ENCODE measurements at regions not wholly inside any gene's neighbourhood (a gene's known extent, or its start where the extent isn't known, plus 50 kb on each side); places are given as distances from the start of the nearest gene placed in this dataset.

DNA sequence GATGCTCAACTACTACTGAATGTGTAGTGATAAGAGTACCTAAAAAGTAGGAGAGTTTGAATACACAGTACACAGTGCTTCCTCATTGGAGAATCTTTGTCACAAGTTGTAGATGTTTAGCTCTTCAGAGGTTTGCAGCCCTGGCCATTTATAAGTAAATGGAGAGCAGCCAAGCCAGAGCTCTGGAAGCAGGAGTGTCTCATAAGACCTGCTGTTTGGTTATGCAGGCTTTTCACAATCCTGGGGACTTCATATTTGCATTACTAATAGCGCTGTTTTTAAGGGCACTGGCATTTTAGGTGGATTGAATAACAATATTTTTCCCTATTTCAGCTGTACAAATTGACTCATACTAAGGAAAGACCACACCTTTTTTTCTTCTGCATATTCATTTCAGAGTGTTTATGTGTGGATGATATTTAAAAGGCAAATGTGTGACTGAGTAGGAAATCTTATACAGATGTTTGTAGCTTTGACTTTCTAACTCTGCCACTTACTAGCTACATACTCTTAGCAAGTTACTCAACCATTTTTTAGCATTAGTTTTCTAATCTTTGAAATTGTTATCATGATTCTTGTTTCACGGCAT lies 730.5 kb upstream of the MAP3K7 start:
- Histone ChIP-seq H3K36me3 (ENCODE audit: insufficient read depth in 1 of 2, low read depth in 1 of 2) (no peaks in the 10 kb centered on the region), H3K27me3 (ENCODE audit: insufficient read depth in 3 of 3, low read length in 2 of 3) (no peaks in the 10 kb centered on the region), H3K27ac (no peak overlapping the region), H3K4me3 (no peak overlapping the region), H3K9me3 (no peaks in the 10 kb centered on the region), H3K4me1 (no peaks in the 10 kb centered on the region)
- DNase-seq (no peak), ATAC-seq (no peak)
- intact Hi-C loops (cut with DNase I), result no loop called here
- 63 to 74% (median 70%) methylated on average over 2 of the region's 2 CpGs for WGBS, 3 donors
- no peak for TF ChIP-seq CTCF (IDR thresholded peaks at IDR 0.05)

DNA sequence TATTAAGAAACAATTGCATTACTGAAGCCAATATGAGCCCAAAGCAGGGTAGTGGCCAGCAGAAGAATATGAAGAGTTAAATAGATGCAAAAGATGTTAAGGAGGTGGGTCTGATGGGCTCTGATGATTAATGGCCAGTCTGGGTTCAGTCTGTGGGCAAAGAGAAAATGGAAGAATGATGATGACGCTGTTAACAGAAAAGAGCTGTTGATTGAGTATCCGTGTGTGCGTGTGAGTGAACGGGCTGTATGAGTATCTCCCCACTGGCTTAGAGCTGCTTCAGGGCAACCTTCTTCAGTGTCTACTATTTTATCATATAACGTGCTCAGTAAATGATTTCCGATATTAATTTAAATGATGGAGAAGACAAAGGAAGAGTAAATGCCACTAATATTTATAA lies 723.3 kb upstream of the MAP3K7 start:
- Histone ChIP-seq H3K4me1 (no peaks in the 10 kb centered on the region), H3K4me3 (no peak overlapping the region), H3K9me3 (no peaks in the 10 kb centered on the region), H3K27me3 (ENCODE audit: insufficient read depth in 3 of 3, low read length in 2 of 3) (no peaks in the 10 kb centered on the region), H3K36me3 (ENCODE audit: insufficient read depth in 1 of 2, low read depth in 1 of 2) (no peaks in the 10 kb centered on the region), H3K27ac (no peak overlapping the region)
- DNase-seq, result no peak
- no peak for TF ChIP-seq CTCF (IDR thresholded peaks at IDR 0.05)
- WGBS, 3 donors, result 92 to 95% (median 93%) methylated on average over 6 of the region's 6 CpGs
- ATAC-seq, result no peak
- intact Hi-C loops (cut with DNase I), result no loop called here

DNA sequence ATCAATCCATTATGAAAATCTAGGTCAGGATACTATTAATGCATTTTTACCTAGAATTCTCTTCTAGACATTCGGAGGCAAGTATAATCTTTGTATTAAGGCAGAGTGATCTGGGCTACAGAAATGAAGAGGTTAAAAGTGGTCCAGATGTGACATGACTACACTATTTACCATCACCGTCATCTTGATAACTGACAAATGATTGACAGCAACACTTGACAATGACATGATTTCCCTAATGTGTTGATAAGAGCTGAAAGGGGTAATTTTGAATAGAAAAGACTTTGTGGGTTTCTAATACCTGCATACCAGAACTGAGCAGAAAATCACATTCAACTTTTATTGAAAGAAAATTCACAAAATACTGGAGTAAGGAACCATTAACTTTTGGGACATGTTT lies 718.9 kb upstream of the MAP3K7 start:
- no peaks in the 10 kb centered on the region for H3K9me3 ChIP-seq
- DNase-seq (no peak), ATAC-seq (no peak)
- WGBS, 3 donors, result 74 to 77% (median 75%) methylated on average over 2 of the region's 2 CpGs
- H3K4me1 ChIP-seq, result no peaks in the 10 kb centered on the region
- H3K36me3 ChIP-seq (ENCODE audit: insufficient read depth in 1 of 2, low read depth in 1 of 2), result no peaks in the 10 kb centered on the region
- no peak overlapping the region for H3K27ac ChIP-seq
- no peaks in the 10 kb centered on the region for H3K27me3 ChIP-seq (ENCODE audit: insufficient read depth in 3 of 3, low read length in 2 of 3)
- intact Hi-C loops (cut with DNase I), result no loop called here
- no peak for TF ChIP-seq CTCF (IDR thresholded peaks at IDR 0.05)
- H3K4me3 ChIP-seq, result no peak overlapping the region

- WGBS, 3 donors, result 55 to 58% (median 57%) methylated on average over 3 of the region's 3 CpGs
- Histone ChIP-seq H3K9me3 (no peaks in the 10 kb centered on the region), H3K27ac (no peak overlapping the region), H3K36me3 (ENCODE audit: insufficient read depth in 1 of 2, low read depth in 1 of 2) (no peaks in the 10 kb centered on the region), H3K4me1 (no peaks in the 10 kb centered on the region), H3K27me3 (ENCODE audit: insufficient read depth in 3 of 3, low read length in 2 of 3) (no peaks in the 10 kb centered on the region), H3K4me3 (no peak overlapping the region)
- intact Hi-C loops (cut with DNase I), result no loop called here
- ATAC-seq (no peak), DNase-seq (no peak)
- TF ChIP-seq CTCF (IDR thresholded peaks at IDR 0.05), result no peak
Observed at GRCh38 chr6:91304521-91304920, 717.6 kb upstream of the MAP3K7 start.

- Histone ChIP-seq H3K36me3 (ENCODE audit: insufficient read depth in 1 of 2, low read depth in 1 of 2) (no peaks in the 10 kb centered on the region), H3K27ac (no peak overlapping the region), H3K4me1 (no peaks in the 10 kb centered on the region), H3K4me3 (no peak overlapping the region), H3K9me3 (no peaks in the 10 kb centered on the region), H3K27me3 (ENCODE audit: insufficient read depth in 3 of 3, low read length in 2 of 3) (no peaks in the 10 kb centered on the region)
- peak in 1 of 2 donors; percentile 35 for DNase-seq
- ATAC-seq, result no peak
- TF ChIP-seq CTCF (IDR thresholded peaks at IDR 0.05), result no peak
- WGBS, 3 donors, result 94 to 97% (median 95%) methylated on average over 12 of the region's 12 CpGs
- intact Hi-C loops (cut with DNase I), result no loop called here
Observed at GRCh38 chr6:91303326-91303725, 716.5 kb upstream of the MAP3K7 start.
